ENCODE measurements at regions not wholly inside any gene's neighbourhood (a gene's known extent, or its start where the extent isn't known, plus 50 kb on each side); places are given as distances from the start of the nearest gene placed in this dataset.

DNA sequence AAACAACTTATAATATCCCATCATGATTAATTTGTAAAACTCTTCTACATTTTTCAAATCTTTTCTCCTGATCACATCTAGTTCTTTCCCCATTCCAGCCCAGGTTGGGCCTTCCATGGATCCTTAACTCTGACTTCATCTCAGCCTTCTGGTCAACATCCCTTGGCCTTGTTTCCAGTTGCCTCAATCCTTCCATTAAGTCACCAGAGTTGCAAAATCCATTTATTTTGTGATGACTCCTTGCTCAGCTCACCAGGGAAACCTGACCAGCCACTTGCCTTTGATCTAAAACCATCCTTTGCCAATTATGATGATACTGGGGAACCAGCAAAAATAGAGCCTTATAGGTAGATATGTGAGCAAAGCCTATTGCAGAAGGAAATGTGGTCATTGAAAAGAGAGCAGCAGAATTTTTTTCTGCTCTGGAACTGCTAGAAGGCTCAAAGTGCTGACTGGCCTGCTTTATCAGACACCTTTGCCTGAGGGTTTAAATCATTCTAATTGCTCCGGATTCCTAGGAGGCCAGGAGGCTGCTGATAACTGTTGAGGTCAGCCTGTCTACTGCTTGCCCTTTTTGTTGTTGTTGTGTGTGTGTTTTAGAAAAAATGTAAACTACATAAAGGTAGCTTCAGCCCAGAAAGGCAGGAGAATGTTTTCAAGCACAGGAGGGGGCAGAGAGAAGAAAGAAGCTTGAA is 512.2 kb upstream of the GRIA1 start:
- no peak for FAIRE-seq
- H4K20me1 ChIP-seq (ENCODE audit: insufficient read depth, low read length): no peaks in the 10 kb centered on the region
- DNase-seq (ENCODE audit: low spot score): no peak
- no peaks in the 10 kb centered on the region for H3K4me1 ChIP-seq (ENCODE audit: insufficient read depth, low read length)
- no peaks in the 10 kb centered on the region for H3K27me3 ChIP-seq (ENCODE audit: control insufficient read depth in 1 of 2, insufficient read depth in 2 of 2, low read length in 2 of 2)
- peaks cover 84% of the 10 kb centered on the region for H3K9me3 ChIP-seq (ENCODE audit: low read length)
- no peak overlapping the region for H3K4me3 ChIP-seq (replicated peaks in 1 of 3; ENCODE audit: insufficient read depth in 1 of 3, low read depth in 2 of 3, low read length in 3 of 3)
- CTCF ChIA-PET (ENCODE audit: low intra/inter-chr PET ratio, low total read pairs): no interaction called here
- no peak for TF ChIP-seq ZNF549 (CRISPR knock-in tag; IDR thresholded peaks at IDR 0.05)
- 11% methylated on average over 1 of the region's 1 CpG for WGBS (ENCODE audit: low lambda C conversion rate)
- H3K79me2 ChIP-seq (ENCODE audit: insufficient read depth, low read length): no peaks in the 10 kb centered on the region
- intact Hi-C loops (cut with micrococcal nuclease; ENCODE audit: unreplicated experiment): no loop called here
- no peak overlapping the region for H3K9ac ChIP-seq (ENCODE audit: insufficient read depth, low read depth, low read length)
- H3K36me3 ChIP-seq (replicated peaks in 1 of 2; ENCODE audit: control insufficient read depth in 1 of 2, insufficient read depth in 2 of 2, low read length in 2 of 2): no peaks in the 10 kb centered on the region
- no peak overlapping the region for H3K27ac ChIP-seq (ENCODE audit: extremely low read length, insufficient read depth, low read length)
- H2AFZ ChIP-seq (ENCODE audit: low read length): no peak overlapping the region
- no peak for ATAC-seq
- H3K4me2 ChIP-seq (ENCODE audit: low read depth, low read length): no peak overlapping the region
- BruUV-seq (replicated peaks): no TSS peak
- POLR2A ChIA-PET: no interaction called here
- in situ Hi-C loops (cut with HindIII; ENCODE audit: extremely low pct_ligation_motif_present, low pct_unique_long_range_greater_than_20kb): no loop called here

DNA sequence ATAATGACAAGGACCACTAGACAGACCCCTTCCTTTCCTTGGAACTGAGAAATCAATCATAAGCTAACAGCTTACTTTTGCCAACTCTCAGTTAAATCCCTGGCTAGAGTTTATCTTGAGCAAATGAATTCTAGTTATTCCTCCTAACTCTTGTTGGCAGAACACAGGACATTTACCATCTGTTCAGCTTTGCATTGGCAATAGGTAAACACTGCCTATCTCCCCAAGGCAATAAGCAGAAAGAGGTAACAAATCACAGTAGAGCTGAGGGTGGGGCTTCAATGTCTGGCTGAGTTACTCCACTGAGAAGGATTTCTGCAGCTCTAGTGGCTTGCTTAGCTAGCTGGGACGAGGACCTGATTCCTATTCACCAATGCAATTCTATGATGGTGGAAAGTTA is 503.3 kb upstream of the GRIA1 start:
- ATAC-seq (no peak), FAIRE-seq (no peak), DNase-seq (ENCODE audit: low spot score) (no peak)
- in situ Hi-C loops (cut with HindIII; ENCODE audit: extremely low pct_ligation_motif_present, low pct_unique_long_range_greater_than_20kb) (no loop called here), intact Hi-C loops (cut with micrococcal nuclease; ENCODE audit: unreplicated experiment) (no loop called here)
- H3K9ac ChIP-seq (ENCODE audit: insufficient read depth, low read depth, low read length): no peak overlapping the region
- no peaks in the 10 kb centered on the region for H3K27me3 ChIP-seq (ENCODE audit: control insufficient read depth in 1 of 2, insufficient read depth in 2 of 2, low read length in 2 of 2)
- no TSS peak for BruUV-seq (replicated peaks)
- H2AFZ ChIP-seq (ENCODE audit: low read length): no peak overlapping the region
- H3K36me3 ChIP-seq (replicated peaks in 1 of 2; ENCODE audit: control insufficient read depth in 1 of 2, insufficient read depth in 2 of 2, low read length in 2 of 2): no peaks in the 10 kb centered on the region
- peaks cover 94% of the 10 kb centered on the region for H3K9me3 ChIP-seq (ENCODE audit: low read length)
- no peak overlapping the region for H3K4me2 ChIP-seq (ENCODE audit: low read depth, low read length)
- no peaks in the 10 kb centered on the region for H3K4me1 ChIP-seq (ENCODE audit: insufficient read depth, low read length)
- WGBS (ENCODE audit: low lambda C conversion rate): 0% methylated on average over 1 of the region's 1 CpG
- H3K27ac ChIP-seq (ENCODE audit: extremely low read length, insufficient read depth, low read length): no peak overlapping the region
- H4K20me1 ChIP-seq (ENCODE audit: insufficient read depth, low read length): no peaks in the 10 kb centered on the region
- ChIA-PET CTCF (ENCODE audit: low intra/inter-chr PET ratio, low total read pairs) (no interaction called here), POLR2A (no interaction called here)
- H3K79me2 ChIP-seq (ENCODE audit: insufficient read depth, low read length): no peaks in the 10 kb centered on the region
- H3K4me3 ChIP-seq (replicated peaks in 1 of 3; ENCODE audit: insufficient read depth in 1 of 3, low read depth in 2 of 3, low read length in 3 of 3): no peak overlapping the region
- TF ChIP-seq NBN (conservative IDR thresholded peaks at IDR 0.05) (no peak), SNRNP70 (IDR thresholded peaks at IDR 0.05; ENCODE audit: low read depth, low read length) (no peak), NFE2 (CRISPR knock-in tag; IDR thresholded peaks at IDR 0.05) (no peak), ZNF879 (CRISPR knock-in tag; IDR thresholded peaks at IDR 0.05) (no peak), CENPT (CRISPR knock-in tag; IDR thresholded peaks at IDR 0.05; ENCODE audit: low read depth) (no peak), MLLT10 (CRISPR knock-in tag; IDR thresholded peaks at IDR 0.05) (no peak)
- TF ChIP-seq, protein P1, sequence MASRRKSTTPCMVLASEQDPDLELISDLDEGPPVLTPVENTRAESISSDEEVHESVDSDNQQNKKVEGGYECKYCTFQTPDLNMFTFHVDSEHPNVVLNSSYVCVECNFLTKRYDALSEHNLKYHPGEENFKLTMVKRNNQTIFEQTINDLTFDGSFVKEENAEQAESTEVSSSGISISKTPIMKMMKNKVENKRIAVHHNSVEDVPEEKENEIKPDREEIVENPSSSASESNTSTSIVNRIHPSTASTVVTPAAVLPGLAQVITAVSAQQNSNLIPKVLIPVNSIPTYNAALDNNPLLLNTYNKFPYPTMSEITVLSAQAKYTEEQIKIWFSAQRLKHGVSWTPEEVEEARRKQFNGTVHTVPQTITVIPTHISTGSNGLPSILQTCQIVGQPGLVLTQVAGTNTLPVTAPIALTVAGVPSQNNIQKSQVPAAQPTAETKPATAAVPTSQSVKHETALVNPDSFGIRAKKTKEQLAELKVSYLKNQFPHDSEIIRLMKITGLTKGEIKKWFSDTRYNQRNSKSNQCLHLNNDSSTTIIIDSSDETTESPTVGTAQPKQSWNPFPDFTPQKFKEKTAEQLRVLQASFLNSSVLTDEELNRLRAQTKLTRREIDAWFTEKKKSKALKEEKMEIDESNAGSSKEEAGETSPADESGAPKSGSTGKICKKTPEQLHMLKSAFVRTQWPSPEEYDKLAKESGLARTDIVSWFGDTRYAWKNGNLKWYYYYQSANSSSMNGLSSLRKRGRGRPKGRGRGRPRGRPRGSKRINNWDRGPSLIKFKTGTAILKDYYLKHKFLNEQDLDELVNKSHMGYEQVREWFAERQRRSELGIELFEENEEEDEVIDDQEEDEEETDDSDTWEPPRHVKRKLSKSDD (CRISPR knock-in tag; IDR thresholded peaks at IDR 0.05; ENCODE audit: low read depth): no peak
- TF ChIP-seq, protein P2, sequence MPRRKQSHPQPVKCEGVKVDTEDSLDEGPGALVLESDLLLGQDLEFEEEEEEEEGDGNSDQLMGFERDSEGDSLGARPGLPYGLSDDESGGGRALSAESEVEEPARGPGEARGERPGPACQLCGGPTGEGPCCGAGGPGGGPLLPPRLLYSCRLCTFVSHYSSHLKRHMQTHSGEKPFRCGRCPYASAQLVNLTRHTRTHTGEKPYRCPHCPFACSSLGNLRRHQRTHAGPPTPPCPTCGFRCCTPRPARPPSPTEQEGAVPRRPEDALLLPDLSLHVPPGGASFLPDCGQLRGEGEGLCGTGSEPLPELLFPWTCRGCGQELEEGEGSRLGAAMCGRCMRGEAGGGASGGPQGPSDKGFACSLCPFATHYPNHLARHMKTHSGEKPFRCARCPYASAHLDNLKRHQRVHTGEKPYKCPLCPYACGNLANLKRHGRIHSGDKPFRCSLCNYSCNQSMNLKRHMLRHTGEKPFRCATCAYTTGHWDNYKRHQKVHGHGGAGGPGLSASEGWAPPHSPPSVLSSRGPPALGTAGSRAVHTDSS (CRISPR knock-in tag; conservative IDR thresholded peaks at IDR 0.05): no peak
- TF ChIP-seq, protein P3, sequence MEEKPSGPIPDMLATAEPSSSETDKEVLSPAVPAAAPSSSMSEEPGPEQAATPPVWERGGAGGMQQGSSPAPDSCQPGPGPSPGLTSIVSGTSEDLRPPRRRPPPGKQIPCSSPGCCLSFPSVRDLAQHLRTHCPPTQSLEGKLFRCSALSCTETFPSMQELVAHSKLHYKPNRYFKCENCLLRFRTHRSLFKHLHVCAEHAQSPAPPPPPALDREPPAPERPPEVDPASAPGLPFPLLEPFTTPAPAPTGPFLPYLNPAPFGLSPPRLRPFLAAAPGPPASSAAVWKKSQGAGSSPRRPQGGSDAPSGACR (CRISPR knock-in tag; IDR thresholded peaks at IDR 0.05): no peak
- TF ChIP-seq, protein P4, sequence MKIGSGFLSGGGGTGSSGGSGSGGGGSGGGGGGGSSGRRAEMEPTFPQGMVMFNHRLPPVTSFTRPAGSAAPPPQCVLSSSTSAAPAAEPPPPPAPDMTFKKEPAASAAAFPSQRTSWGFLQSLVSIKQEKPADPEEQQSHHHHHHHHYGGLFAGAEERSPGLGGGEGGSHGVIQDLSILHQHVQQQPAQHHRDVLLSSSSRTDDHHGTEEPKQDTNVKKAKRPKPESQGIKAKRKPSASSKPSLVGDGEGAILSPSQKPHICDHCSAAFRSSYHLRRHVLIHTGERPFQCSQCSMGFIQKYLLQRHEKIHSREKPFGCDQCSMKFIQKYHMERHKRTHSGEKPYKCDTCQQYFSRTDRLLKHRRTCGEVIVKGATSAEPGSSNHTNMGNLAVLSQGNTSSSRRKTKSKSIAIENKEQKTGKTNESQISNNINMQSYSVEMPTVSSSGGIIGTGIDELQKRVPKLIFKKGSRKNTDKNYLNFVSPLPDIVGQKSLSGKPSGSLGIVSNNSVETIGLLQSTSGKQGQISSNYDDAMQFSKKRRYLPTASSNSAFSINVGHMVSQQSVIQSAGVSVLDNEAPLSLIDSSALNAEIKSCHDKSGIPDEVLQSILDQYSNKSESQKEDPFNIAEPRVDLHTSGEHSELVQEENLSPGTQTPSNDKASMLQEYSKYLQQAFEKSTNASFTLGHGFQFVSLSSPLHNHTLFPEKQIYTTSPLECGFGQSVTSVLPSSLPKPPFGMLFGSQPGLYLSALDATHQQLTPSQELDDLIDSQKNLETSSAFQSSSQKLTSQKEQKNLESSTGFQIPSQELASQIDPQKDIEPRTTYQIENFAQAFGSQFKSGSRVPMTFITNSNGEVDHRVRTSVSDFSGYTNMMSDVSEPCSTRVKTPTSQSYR (CRISPR knock-in tag; IDR thresholded peaks at IDR 0.05; ENCODE audit: borderline replicate concordance): no peak
